ENCODE measurements at regions not wholly inside any gene's neighbourhood (a gene's known extent, or its start where the extent isn't known, plus 50 kb on each side); places are given as distances from the start of the nearest gene placed in this dataset.

DNA sequence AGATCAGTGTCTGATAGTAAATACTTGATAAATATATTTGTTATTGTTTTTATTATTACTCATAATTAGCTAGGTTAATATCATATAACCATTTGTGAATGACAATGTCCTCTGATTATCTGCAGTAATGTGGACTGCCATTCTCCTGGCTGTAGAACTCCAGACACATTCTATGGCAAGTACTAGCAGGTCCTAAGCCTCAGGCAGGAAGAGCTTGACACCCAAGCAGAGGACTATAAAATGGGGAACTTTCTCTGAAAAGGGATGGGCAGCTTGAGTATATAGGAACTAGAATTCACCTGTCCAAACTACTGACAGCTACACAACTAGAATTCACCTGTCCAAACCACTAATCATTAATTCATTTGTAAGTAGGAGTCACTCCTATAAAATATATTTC, 649.4 kb downstream of the CPS1 start:
- no peak for TF ChIP-seq CTCF (IDR thresholded peaks at IDR 0.05; ENCODE audit: low read depth, low read length, missing input control)
- TF ChIP-seq RAD21 (IDR thresholded peaks at IDR 0.05), result no peak
- TF ChIP-seq, protein P1, sequence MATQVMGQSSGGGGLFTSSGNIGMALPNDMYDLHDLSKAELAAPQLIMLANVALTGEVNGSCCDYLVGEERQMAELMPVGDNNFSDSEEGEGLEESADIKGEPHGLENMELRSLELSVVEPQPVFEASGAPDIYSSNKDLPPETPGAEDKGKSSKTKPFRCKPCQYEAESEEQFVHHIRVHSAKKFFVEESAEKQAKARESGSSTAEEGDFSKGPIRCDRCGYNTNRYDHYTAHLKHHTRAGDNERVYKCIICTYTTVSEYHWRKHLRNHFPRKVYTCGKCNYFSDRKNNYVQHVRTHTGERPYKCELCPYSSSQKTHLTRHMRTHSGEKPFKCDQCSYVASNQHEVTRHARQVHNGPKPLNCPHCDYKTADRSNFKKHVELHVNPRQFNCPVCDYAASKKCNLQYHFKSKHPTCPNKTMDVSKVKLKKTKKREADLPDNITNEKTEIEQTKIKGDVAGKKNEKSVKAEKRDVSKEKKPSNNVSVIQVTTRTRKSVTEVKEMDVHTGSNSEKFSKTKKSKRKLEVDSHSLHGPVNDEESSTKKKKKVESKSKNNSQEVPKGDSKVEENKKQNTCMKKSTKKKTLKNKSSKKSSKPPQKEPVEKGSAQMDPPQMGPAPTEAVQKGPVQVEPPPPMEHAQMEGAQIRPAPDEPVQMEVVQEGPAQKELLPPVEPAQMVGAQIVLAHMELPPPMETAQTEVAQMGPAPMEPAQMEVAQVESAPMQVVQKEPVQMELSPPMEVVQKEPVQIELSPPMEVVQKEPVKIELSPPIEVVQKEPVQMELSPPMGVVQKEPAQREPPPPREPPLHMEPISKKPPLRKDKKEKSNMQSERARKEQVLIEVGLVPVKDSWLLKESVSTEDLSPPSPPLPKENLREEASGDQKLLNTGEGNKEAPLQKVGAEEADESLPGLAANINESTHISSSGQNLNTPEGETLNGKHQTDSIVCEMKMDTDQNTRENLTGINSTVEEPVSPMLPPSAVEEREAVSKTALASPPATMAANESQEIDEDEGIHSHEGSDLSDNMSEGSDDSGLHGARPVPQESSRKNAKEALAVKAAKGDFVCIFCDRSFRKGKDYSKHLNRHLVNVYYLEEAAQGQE (IDR thresholded peaks at IDR 0.05), result no peak
- no peak for TF ChIP-seq MAX (IDR thresholded peaks at IDR 0.05)
- no peak for TF ChIP-seq JUND (IDR thresholded peaks at IDR 0.05)
- no peak for TF ChIP-seq GABPA (IDR thresholded peaks at IDR 0.05 in 1 of 2, conservative IDR thresholded peaks at IDR 0.05 in 1 of 2)

Measured in liver (tissue), 3 donors.